ENCODE measurements at regions not wholly inside any gene's neighbourhood (a gene's known extent, or its start where the extent isn't known, plus 50 kb on each side); places are given as distances from the start of the nearest gene placed in this dataset.

GRCh38 chrX:25527596-25527995, 511.8 kb upstream of the ARX start:
- TF ChIP-seq POLR2A (IDR thresholded peaks at IDR 0.05) (no peak), CTCF (IDR thresholded peaks at IDR 0.05) (no peak), EP300 (IDR thresholded peaks at IDR 0.05) (no peak), POLR2AphosphoS5 (IDR thresholded peaks at IDR 0.05) (no peak)

Measured in stomach (tissue), 4 donors.